PC-9 (cell line): ENCODE measurements at regions not wholly inside any gene's neighbourhood (a gene's known extent, or its start where the extent isn't known, plus 50 kb on each side); places are given as distances from the start of the nearest gene placed in this dataset.

Experiments used
- BruUV-seq: library from RNA; stranded (reverse); fragments of 400-500 nt; replicated peaks from 2 replicates; lab custom pipeline; 2021; lab: Mats Ljungman, UMichigan
- CTCF ChIA-PET: fragments of 300-600 bp; sonication (Branson Sonifier 250); formaldehyde crosslinking; loops from one replicate; lab custom pipeline; 2022; ENCODE audit warnings: antibody characterized with exemption; lab: Charles Lee
- POLR2A ChIA-PET: fragments of 300-600 bp; sonication (Branson Sonifier 250); formaldehyde crosslinking; loops from one replicate; lab custom pipeline; 2022; ENCODE audit warnings: antibody characterized with exemption; ENCODE audit not compliant: unreplicated experiment; lab: Charles Lee
- DNase-seq, 2 experiments: peaks; one replicate each; pipeline versions ENCODE4 v3.0.0 to v3.0.0-alpha.2; 2015 to 2022; ENCODE audit warnings: mixed read lengths in 1 of 2
- H2AFZ ChIP-seq: fragments of 200-600 bp; sonication (generic); 2 replicates; pipeline ENCODE4 v1.8.1; 2017; ENCODE audit warnings: antibody characterized with exemption
- H3F3A ChIP-seq: fragments of 200-600 bp; sonication (generic); 2 replicates; pipeline ENCODE4 v1.8.1; 2017; ENCODE audit warnings: antibody characterized with exemption, mild to moderate bottlenecking, low read depth; ENCODE audit not compliant: insufficient read depth
- H3K27ac ChIP-seq: fragments of 200-600 bp; sonication (generic); 2 replicates; pipeline ENCODE4 v1.6.1; 2016; ENCODE audit warnings: mixed run types
- H3K27me3 ChIP-seq: fragments of 200-600 bp; sonication (generic); 2 replicates; pipeline ENCODE4 v1.6.1; 2016; ENCODE audit warnings: low read depth, mixed run types; ENCODE audit not compliant: insufficient read depth
- H3K36me3 ChIP-seq: fragments of 200-600 bp; sonication (generic); 2 replicates; pipeline ENCODE4 v1.6.1; 2016; ENCODE audit warnings: low read depth, mixed run types
- H3K4me1 ChIP-seq: fragments of 200-600 bp; sonication (generic); replicated peaks from 2 replicates; pipeline ENCODE4 v1.6.1; 2016; ENCODE audit warnings: mixed run types; ENCODE audit not compliant: insufficient read depth
- H3K4me2 ChIP-seq: fragments of 200-600 bp; sonication (generic); 2 replicates; pipeline ENCODE4 v1.6.1; 2017; ENCODE audit warnings: mixed run types
- H3K4me3 ChIP-seq: fragments of 200-600 bp; sonication (generic); 2 replicates; pipeline ENCODE4 v1.6.1; 2016; ENCODE audit warnings: mixed run types
- H3K79me2 ChIP-seq: fragments of 200-600 bp; sonication (generic); 2 replicates; pipeline ENCODE4 v1.6.1; 2017; ENCODE audit warnings: low read depth, mixed run types
- H3K9me2 ChIP-seq: fragments of 200-600 bp; sonication (generic); 2 replicates; pipeline ENCODE4 v1.8.1; 2017; ENCODE audit warnings: mild to moderate bottlenecking; ENCODE audit not compliant: insufficient read depth
- H3K9me3 ChIP-seq: fragments of 200-600 bp; sonication (generic); 2 replicates; pipeline ENCODE4 v1.8.1; 2016; ENCODE audit warnings: low read depth; ENCODE audit not compliant: insufficient read depth
- H4K20me1 ChIP-seq: fragments of 200-600 bp; sonication (generic); 2 replicates; pipeline ENCODE4 v1.8.1; 2017; ENCODE audit not compliant: insufficient read depth
- EZH2 ChIP-seq: fragments of 200-600 bp; sonication (generic); IDR thresholded peaks from 2 replicates; pipeline ENCODE4 v1.8.0; 2017; ENCODE audit warnings: antibody characterized with exemption, low read depth
- intact Hi-C: fragments of 100-400 bp; cut with micrococcal nuclease; formaldehyde crosslinking; loops from one replicate; pipeline ENCODE4 v1.10.0; 2022; ENCODE audit not compliant: unreplicated experiment
- TF ChIP-seq, protein P1 (sequence below): fragments of 200-600 bp; sonication (generic); conservative IDR thresholded peaks from 2 replicates; pipeline ENCODE4 v1.6.1; 2017; ENCODE audit warnings: mixed run types, antibody characterized with exemption, mild to moderate bottlenecking, moderate library complexity

DNA sequence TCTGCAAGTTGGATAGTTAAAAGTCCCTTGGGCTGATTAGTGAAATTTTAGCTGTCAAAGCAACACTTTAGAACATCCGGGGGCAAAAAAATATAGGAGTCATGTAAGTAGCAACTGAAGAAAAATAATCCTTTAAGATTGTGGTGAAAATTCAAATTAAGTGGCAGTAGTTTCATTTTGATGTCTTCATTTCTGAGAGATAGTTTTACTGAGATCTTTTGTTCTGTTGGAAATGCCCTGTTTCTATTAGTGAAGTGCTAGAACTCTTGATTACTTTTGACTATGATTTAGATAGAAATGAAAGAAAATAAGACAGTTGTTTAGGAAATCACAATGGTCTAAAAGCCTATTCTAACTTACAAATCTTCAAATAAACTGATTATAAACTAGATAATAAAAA is 587.3 kb upstream of the MMS22L start:
- Histone ChIP-seq H3K9me3 (no peaks in the 10 kb centered on the region), H3K79me2 (no peaks in the 10 kb centered on the region), H3K4me1 (no peaks in the 10 kb centered on the region), H3K27me3 (no peaks in the 10 kb centered on the region), H3K36me3 (no peaks in the 10 kb centered on the region), H3K4me2 (no peak overlapping the region), H4K20me1 (no peaks in the 10 kb centered on the region), H3K27ac (no peak overlapping the region), H3K4me3 (no peak overlapping the region), H3K9me2 (no peaks in the 10 kb centered on the region), H2AFZ (no peak overlapping the region), H3F3A (no peaks in the 10 kb centered on the region)
- no TSS peak for BruUV-seq
- intact Hi-C loops, result no loop called here
- ChIA-PET CTCF (no interaction called here), POLR2A (no interaction called here)
- no peak for DNase-seq
- no peak for TF ChIP-seq EZH2
- TF ChIP-seq, protein P1, sequence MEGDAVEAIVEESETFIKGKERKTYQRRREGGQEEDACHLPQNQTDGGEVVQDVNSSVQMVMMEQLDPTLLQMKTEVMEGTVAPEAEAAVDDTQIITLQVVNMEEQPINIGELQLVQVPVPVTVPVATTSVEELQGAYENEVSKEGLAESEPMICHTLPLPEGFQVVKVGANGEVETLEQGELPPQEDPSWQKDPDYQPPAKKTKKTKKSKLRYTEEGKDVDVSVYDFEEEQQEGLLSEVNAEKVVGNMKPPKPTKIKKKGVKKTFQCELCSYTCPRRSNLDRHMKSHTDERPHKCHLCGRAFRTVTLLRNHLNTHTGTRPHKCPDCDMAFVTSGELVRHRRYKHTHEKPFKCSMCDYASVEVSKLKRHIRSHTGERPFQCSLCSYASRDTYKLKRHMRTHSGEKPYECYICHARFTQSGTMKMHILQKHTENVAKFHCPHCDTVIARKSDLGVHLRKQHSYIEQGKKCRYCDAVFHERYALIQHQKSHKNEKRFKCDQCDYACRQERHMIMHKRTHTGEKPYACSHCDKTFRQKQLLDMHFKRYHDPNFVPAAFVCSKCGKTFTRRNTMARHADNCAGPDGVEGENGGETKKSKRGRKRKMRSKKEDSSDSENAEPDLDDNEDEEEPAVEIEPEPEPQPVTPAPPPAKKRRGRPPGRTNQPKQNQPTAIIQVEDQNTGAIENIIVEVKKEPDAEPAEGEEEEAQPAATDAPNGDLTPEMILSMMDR, result no peak

DNA sequence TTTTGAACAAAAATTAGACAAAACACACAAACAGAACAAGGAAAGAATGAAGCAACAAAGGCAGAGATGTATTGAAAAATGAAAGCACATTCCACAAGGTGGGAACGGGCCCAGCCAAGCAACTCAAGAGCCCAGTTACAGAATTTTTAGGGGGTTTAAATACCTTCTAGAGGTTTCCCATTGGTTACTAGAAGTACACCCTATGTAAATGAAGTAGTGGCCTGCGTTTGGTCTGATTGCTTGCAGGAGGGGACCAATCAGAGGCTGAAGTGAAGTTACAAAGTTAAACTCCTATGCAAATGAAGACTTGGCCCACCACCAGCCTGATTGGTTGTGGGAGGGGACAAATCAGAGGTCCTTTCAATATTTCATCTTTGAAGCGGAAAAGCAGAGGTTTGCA is 593.7 kb upstream of the MMS22L start:
- no peak for TF ChIP-seq EZH2
- TF ChIP-seq, protein P1, result no peak
- no peak overlapping the region for H3K4me3 ChIP-seq
- intact Hi-C loops, result no loop called here
- no peaks in the 10 kb centered on the region for H3K36me3 ChIP-seq
- no peaks in the 10 kb centered on the region for H4K20me1 ChIP-seq
- H3K79me2 ChIP-seq, result no peaks in the 10 kb centered on the region
- BruUV-seq, result no TSS peak
- no peaks in the 10 kb centered on the region for H3K9me2 ChIP-seq
- ChIA-PET POLR2A (no interaction called here), CTCF (no interaction called here)
- H3K27me3 ChIP-seq, result no peaks in the 10 kb centered on the region
- no peaks in the 10 kb centered on the region for H3K9me3 ChIP-seq
- no peak overlapping the region for H3K27ac ChIP-seq
- no peaks in the 10 kb centered on the region for H3F3A ChIP-seq
- no peak overlapping the region for H3K4me2 ChIP-seq
- H2AFZ ChIP-seq, result no peak overlapping the region
- H3K4me1 ChIP-seq, result no peaks in the 10 kb centered on the region
- no peak for DNase-seq

DNA sequence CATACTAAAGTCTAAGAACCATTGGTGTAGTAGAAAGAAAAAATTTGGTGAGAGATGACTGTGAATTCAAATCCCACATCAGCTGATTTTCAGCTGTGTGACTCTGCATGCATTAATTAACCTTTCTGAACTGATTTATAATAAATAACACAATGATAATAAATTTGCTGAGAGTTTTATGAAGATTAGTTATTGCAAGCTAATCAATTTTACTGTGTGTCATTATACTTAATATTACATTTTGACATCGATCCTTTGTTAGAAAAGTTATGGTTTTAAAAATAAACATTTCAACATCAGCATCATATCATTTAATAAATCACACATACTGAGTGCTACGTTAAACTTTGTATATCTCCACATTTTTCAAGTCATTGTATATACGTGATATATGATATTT is 599.7 kb upstream of the MMS22L start:
- TF ChIP-seq EZH2, result no peak
- TF ChIP-seq, protein P1, result no peak

More for the DNA sequence above, 599.7 kb upstream of the MMS22L start:
- Histone ChIP-seq H3K36me3 (no peaks in the 10 kb centered on the region), H3K79me2 (no peaks in the 10 kb centered on the region), H3K4me2 (no peak overlapping the region), H3K9me3 (no peaks in the 10 kb centered on the region), H2AFZ (no peak overlapping the region), H3F3A (no peaks in the 10 kb centered on the region), H4K20me1 (no peaks in the 10 kb centered on the region), H3K4me3 (no peak overlapping the region), H3K4me1 (no peaks in the 10 kb centered on the region), H3K27ac (no peak overlapping the region), H3K9me2 (no peaks in the 10 kb centered on the region), H3K27me3 (no peaks in the 10 kb centered on the region)
- intact Hi-C loops, result no loop called here
- POLR2A ChIA-PET, result no interaction called here
- BruUV-seq, result no TSS peak
- no peak for DNase-seq
- CTCF ChIA-PET, result no interaction called here
